MM.1S (cell line): ENCODE measurements at regions not wholly inside any gene's neighbourhood (a gene's known extent, or its start where the extent isn't known, plus 50 kb on each side); places are given as distances from the start of the nearest gene placed in this dataset.

Experiments
- DNase-seq: peaks from one replicate; pipeline ENCODE4 v3.0.0-alpha.2; 2015
- H2AFZ ChIP-seq: fragments of 300-600 bp; sonication (generic); 2 replicates; pipeline ENCODE4 v1.6.0; 2016; ENCODE audit warnings: antibody characterized with exemption, low read length
- H3F3A ChIP-seq: fragments of 300-600 bp; sonication (generic); 2 replicates; pipeline ENCODE4 v1.6.1; 2016; ENCODE audit warnings: mild to moderate bottlenecking, antibody characterized with exemption, low read length, moderate library complexity, mixed read lengths; ENCODE audit not compliant: insufficient read depth
- H3K27ac ChIP-seq: fragments of 300-600 bp; sonication (generic); 2 replicates; pipeline ENCODE4 v1.5.1; 2016; ENCODE audit warnings: mild to moderate bottlenecking, low read length
- H3K27me3 ChIP-seq: fragments of 300-600 bp; sonication (generic); replicated peaks from 2 replicates; pipeline ENCODE4 v1.6.0; 2016; ENCODE audit warnings: low read length; ENCODE audit not compliant: insufficient read depth
- H3K36me3 ChIP-seq: fragments of 300-600 bp; sonication (generic); replicated peaks from 2 replicates; pipeline ENCODE4 v1.6.1; 2016; ENCODE audit warnings: mild to moderate bottlenecking, low read length, mixed read lengths; ENCODE audit not compliant: insufficient read depth
- H3K4me1 ChIP-seq: fragments of 300-600 bp; sonication (generic); 2 replicates; pipeline ENCODE4 v1.6.1; 2016; ENCODE audit warnings: low read length, mixed read lengths
- H3K4me2 ChIP-seq: fragments of 300-600 bp; sonication (generic); 2 replicates; pipeline ENCODE4 v1.6.0; 2016; ENCODE audit warnings: low read depth, low read length
- H3K4me3 ChIP-seq: fragments of 300-600 bp; sonication (generic); 2 replicates; pipeline ENCODE4 v1.5.1; 2016; ENCODE audit warnings: low read length, mixed read lengths
- H3K79me2 ChIP-seq: fragments of 300-600 bp; sonication (generic); 2 replicates; pipeline ENCODE4 v1.6.1; 2016; ENCODE audit warnings: mixed run types, low read length, mixed read lengths
- H3K9ac ChIP-seq: fragments of 300-600 bp; sonication (generic); 2 replicates; pipeline ENCODE4 v1.6.1; 2016; ENCODE audit warnings: low read length, mixed read lengths
- H3K9me2 ChIP-seq: fragments of 300-600 bp; sonication (generic); replicated peaks from 2 replicates; pipeline ENCODE4 v1.6.1; 2016; ENCODE audit warnings: mild to moderate bottlenecking, low read length, mixed read lengths; ENCODE audit not compliant: insufficient read depth
- H3K9me3 ChIP-seq: fragments of 300-600 bp; sonication (generic); replicated peaks from 2 replicates; pipeline ENCODE4 v1.6.1; 2016; ENCODE audit warnings: mild to moderate bottlenecking, low read length, mixed read lengths; ENCODE audit not compliant: insufficient read depth
- H4K20me1 ChIP-seq: fragments of 300-600 bp; sonication (generic); 2 replicates; pipeline ENCODE4 v1.6.1; 2016; ENCODE audit warnings: mild to moderate bottlenecking, low read length, moderate library complexity, mixed read lengths; ENCODE audit not compliant: insufficient read depth
- EZH2 ChIP-seq: fragments of 300-600 bp; sonication (generic); optimal IDR thresholded peaks from 2 replicates; pipeline ENCODE3; 2017; ENCODE audit warnings: low read depth, mild to moderate bottlenecking, antibody characterized with exemption, low read length, mixed read lengths
- EZH2phosphoT487 ChIP-seq: fragments of 300-600 bp; sonication (generic); IDR thresholded peaks from 2 replicates; pipeline ENCODE4 v1.6.1; 2018; ENCODE audit warnings: antibody characterized with exemption, low read length
- TF ChIP-seq, protein P1 (sequence below): fragments of 300-600 bp; sonication (generic); IDR thresholded peaks from 2 replicates; pipeline ENCODE4 v1.5.1; 2016; ENCODE audit warnings: antibody characterized with exemption, low read length, mixed read lengths

- Histone ChIP-seq H3K79me2 (no peaks in the 10 kb centered on the region), H3K27ac (no peak overlapping the region), H3K27me3 (no peaks in the 10 kb centered on the region), H3K4me3 (no peak overlapping the region), H4K20me1 (no peaks in the 10 kb centered on the region), H3K4me2 (no peak overlapping the region), H3F3A (no peaks in the 10 kb centered on the region), H2AFZ (no peak overlapping the region), H3K9ac (no peak overlapping the region), H3K9me2 (no peaks in the 10 kb centered on the region), H3K36me3 (no peaks in the 10 kb centered on the region), H3K4me1 (no peaks in the 10 kb centered on the region), H3K9me3 (no peaks in the 10 kb centered on the region)
- TF ChIP-seq EZH2phosphoT487 (no peak), EZH2 (no peak)
- TF ChIP-seq, protein P1, sequence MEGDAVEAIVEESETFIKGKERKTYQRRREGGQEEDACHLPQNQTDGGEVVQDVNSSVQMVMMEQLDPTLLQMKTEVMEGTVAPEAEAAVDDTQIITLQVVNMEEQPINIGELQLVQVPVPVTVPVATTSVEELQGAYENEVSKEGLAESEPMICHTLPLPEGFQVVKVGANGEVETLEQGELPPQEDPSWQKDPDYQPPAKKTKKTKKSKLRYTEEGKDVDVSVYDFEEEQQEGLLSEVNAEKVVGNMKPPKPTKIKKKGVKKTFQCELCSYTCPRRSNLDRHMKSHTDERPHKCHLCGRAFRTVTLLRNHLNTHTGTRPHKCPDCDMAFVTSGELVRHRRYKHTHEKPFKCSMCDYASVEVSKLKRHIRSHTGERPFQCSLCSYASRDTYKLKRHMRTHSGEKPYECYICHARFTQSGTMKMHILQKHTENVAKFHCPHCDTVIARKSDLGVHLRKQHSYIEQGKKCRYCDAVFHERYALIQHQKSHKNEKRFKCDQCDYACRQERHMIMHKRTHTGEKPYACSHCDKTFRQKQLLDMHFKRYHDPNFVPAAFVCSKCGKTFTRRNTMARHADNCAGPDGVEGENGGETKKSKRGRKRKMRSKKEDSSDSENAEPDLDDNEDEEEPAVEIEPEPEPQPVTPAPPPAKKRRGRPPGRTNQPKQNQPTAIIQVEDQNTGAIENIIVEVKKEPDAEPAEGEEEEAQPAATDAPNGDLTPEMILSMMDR, result no peak
- DNase-seq, result no peak
These were observed 447.7 kb upstream of the DPPA4 start for GRCh38 chr3:109784852-109785631.

DNA sequence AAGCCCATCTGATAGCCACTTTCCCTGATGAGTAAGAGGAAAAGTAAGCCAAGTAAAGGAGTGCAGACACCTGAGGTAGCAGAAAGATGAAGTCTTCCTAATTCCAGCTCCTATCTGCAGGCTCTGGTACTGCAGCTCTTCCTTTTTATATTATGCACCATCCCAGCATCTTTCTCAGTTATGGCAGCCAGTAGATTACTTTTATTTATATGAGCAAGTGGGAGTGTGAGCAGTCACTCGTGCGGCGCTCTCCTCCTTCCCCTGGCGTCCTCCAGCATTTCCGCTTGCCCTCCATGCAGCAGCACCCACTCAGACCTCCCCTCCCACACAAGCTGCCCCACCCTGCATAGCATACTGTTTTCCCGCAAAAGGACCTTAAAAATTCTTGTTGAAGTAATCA, 465.9 kb upstream of the DPPA4 start:
- no peak overlapping the region for H3K27ac ChIP-seq
- no peaks in the 10 kb centered on the region for H3K9me3 ChIP-seq
- 0 out of 2 replicates have a peak, but pooled peaks cover 4% of the 10 kb centered on the region for H3F3A ChIP-seq
- peaks cover 8% of the 10 kb centered on the region; the same call in 1 of the 2 replicates for H3K4me1 ChIP-seq
- no peaks in the 10 kb centered on the region for H3K27me3 ChIP-seq
- H3K4me3 ChIP-seq, result no peak overlapping the region
- H3K9me2 ChIP-seq, result no peaks in the 10 kb centered on the region
- no peaks in the 10 kb centered on the region for H3K36me3 ChIP-seq
- TF ChIP-seq EZH2 (no peak), EZH2phosphoT487 (no peak)
- TF ChIP-seq, protein P1, result peak; percentile 21
- H4K20me1 ChIP-seq, result no peaks in the 10 kb centered on the region
- no peak for DNase-seq
- H3K9ac ChIP-seq, result no peak overlapping the region
- no peak overlapping the region for H3K4me2 ChIP-seq
- H2AFZ ChIP-seq, result no peak overlapping the region
- H3K79me2 ChIP-seq, result no peaks in the 10 kb centered on the region

GRCh38 chr3:109804697-109805096, 467.4 kb upstream of the DPPA4 start:
- no peaks in the 10 kb centered on the region for H4K20me1 ChIP-seq
- no peaks in the 10 kb centered on the region for H3K9me3 ChIP-seq
- TF ChIP-seq, protein P1, result no peak
- TF ChIP-seq EZH2phosphoT487 (no peak), EZH2 (no peak)
- H3K79me2 ChIP-seq, result no peaks in the 10 kb centered on the region
- H3K27me3 ChIP-seq, result no peaks in the 10 kb centered on the region
- DNase-seq, result no peak
- H3K4me1 ChIP-seq, result peaks cover 8% of the 10 kb centered on the region; the same call in 1 of the 2 replicates
- no peak overlapping the region for H2AFZ ChIP-seq
- H3K27ac ChIP-seq, result no peak overlapping the region
- H3K9ac ChIP-seq, result no peak overlapping the region
- H3K4me3 ChIP-seq, result no peak overlapping the region
- no peak overlapping the region for H3K4me2 ChIP-seq
- H3K9me2 ChIP-seq, result no peaks in the 10 kb centered on the region
- no peaks in the 10 kb centered on the region for H3K36me3 ChIP-seq
- H3F3A ChIP-seq, result 0 out of 2 replicates have a peak, but pooled peaks cover 4% of the 10 kb centered on the region
